VCaP (cell line): ENCODE measurements at regions not wholly inside any gene's neighbourhood (a gene's known extent, or its start where the extent isn't known, plus 50 kb on each side); places are given as distances from the start of the nearest gene placed in this dataset.
A peak's percentile ranks its signal among the peaks of the same experiment; 100 is the strongest.

Source experiments
- H3K27ac ChIP-seq: fragments of 450-650 bp; 2 replicates; pipeline ENCODE4 v1.5.1; 2017
- CTCF ChIP-seq: fragments of 450-650 bp; conservative IDR thresholded peaks from 2 replicates; pipeline ENCODE4 v1.5.1; 2017; ENCODE audit warnings: mild to moderate bottlenecking, moderate library complexity

- no peak for TF ChIP-seq CTCF
- no peak overlapping the region for H3K27ac ChIP-seq
Measured at GRCh38 chr2:47267711-47268086, 91.4 kb upstream of the CALM2 start.

- H3K27ac ChIP-seq = no peak overlapping the region
- no peak for TF ChIP-seq CTCF
Measured at GRCh38 chr2:47266939-47267710, 90.8 kb upstream of the CALM2 start.

- no peak for TF ChIP-seq CTCF
- peak overlapping the region; percentile 53 for H3K27ac ChIP-seq
Measured at GRCh38 chr2:47265751-47266231, 89.5 kb upstream of the CALM2 start.

- TF ChIP-seq CTCF = no peak
- H3K27ac ChIP-seq = peak overlapping the region; percentile 53
Measured at GRCh38 chr2:47265158-47265557, 88.8 kb upstream of the CALM2 start.

- peak overlapping the region; percentile 53 for H3K27ac ChIP-seq
- no peak for TF ChIP-seq CTCF
Measured at GRCh38 chr2:47264686-47265085, 88.4 kb upstream of the CALM2 start.

- H3K27ac ChIP-seq = peak overlapping the region; percentile 53; the same call in 1 of the 2 replicates
- no peak for TF ChIP-seq CTCF
Measured at GRCh38 chr2:47264143-47264542, 87.8 kb upstream of the CALM2 start.

GRCh38 chr2:47262657-47263056, 86.3 kb upstream of the CALM2 start:
- H3K27ac ChIP-seq = no peak overlapping the region
- no peak for TF ChIP-seq CTCF
